CD4-positive, alpha-beta T cell (primary cell): ENCODE measurements at regions not wholly inside any gene's neighbourhood (a gene's known extent, or its start where the extent isn't known, plus 50 kb on each side); places are given as distances from the start of the nearest gene placed in this dataset.

Experiments used
- ATAC-seq: fragments of 200-7000 bp; cut with Tn5 transposase; one replicate; pipeline ENCODE4 v1.10.0; 2022; ENCODE audit warnings: mild to moderate bottlenecking; ENCODE audit not compliant: poor library complexity
- CTCF ChIA-PET: fragments of 350-600 bp; sonication (Branson Sonifier 250); formaldehyde crosslinking; loops from one replicate; lab custom pipeline; 2021; ENCODE audit warnings: antibody characterized with exemption, inconsistent platforms; lab: Charles Lee
- POLR2A ChIA-PET: fragments of 350-600 bp; sonication (Branson Sonifier 250); formaldehyde crosslinking; loops from one replicate; lab custom pipeline; 2021; ENCODE audit warnings: antibody characterized with exemption, inconsistent platforms; lab: Charles Lee
- DNase-seq, 14 experiments: peaks; one replicate each; pipeline ENCODE4 v3.0.0-alpha.2; 2013 to 2020; ENCODE audit warnings: mixed read lengths in 2 of 14
- H3K27ac ChIP-seq, 2 donors: one replicate each; pipeline versions ENCODE4 v1.5.1 to v1.7.0; 2013; ENCODE audit warnings: low read length in 2 of 2, low read depth in 1 of 2, mild to moderate bottlenecking in 1 of 2
- H3K27me3 ChIP-seq, 2 experiments: 1 replicate in 1 of 2; 2 replicates in 1 of 2; pipeline versions ENCODE4 v1.6.1 to v1.7.0; 2013; ENCODE audit warnings: low read length in 2 of 2, control low read depth in 1 of 2, mild to moderate bottlenecking in 1 of 2, moderate library complexity in 1 of 2; ENCODE audit not compliant: insufficient read depth in 2 of 2, control insufficient read depth in 1 of 2
- H3K36me3 ChIP-seq: one replicate; pipeline ENCODE4 v1.6.1; 2013; ENCODE audit warnings: low read length, control low read depth; ENCODE audit not compliant: insufficient read depth
- H3K4me1 ChIP-seq: one replicate; pipeline ENCODE4 v1.6.1; 2013; ENCODE audit warnings: low read length, control low read depth; ENCODE audit not compliant: insufficient read depth
- H3K4me3 ChIP-seq: one replicate; pipeline ENCODE4 v1.5.1; 2013; ENCODE audit warnings: mild to moderate bottlenecking, low read length, moderate library complexity
- H3K9me3 ChIP-seq, 2 experiments: 1 replicate in 1 of 2; 2 replicates in 1 of 2; pipeline versions ENCODE4 v1.6.1 to v1.7.0; 2013; ENCODE audit warnings: low read length in 2 of 2, mild to moderate bottlenecking in 2 of 2, control low read depth in 1 of 2, moderate library complexity in 1 of 2; ENCODE audit not compliant: control insufficient read depth in 1 of 2, insufficient read depth in 1 of 2
- H3K27ac Mint-ChIP-seq: one replicate; pipeline ENCODE4 v1.8.0; 2020; ENCODE audit warnings: mixed read lengths
- H3K27me3 Mint-ChIP-seq: one replicate; pipeline ENCODE4 v1.8.0; 2021; ENCODE audit warnings: mixed read lengths
- H3K36me3 Mint-ChIP-seq: one replicate; pipeline ENCODE4 v1.8.0; 2021; ENCODE audit warnings: low read depth, mixed read lengths
- H3K4me1 Mint-ChIP-seq: one replicate; pipeline ENCODE4 v1.8.0; 2021; ENCODE audit warnings: low read depth, mixed read lengths
- H3K4me3 Mint-ChIP-seq: one replicate; pipeline ENCODE4 v1.8.0; 2020; ENCODE audit warnings: mild to moderate bottlenecking, mixed read lengths
- H3K9me3 Mint-ChIP-seq: one replicate; pipeline ENCODE4 v1.8.0; 2020; ENCODE audit warnings: mixed read lengths
- CTCF ChIP-seq: fragments of 200-600 bp; IDR thresholded peaks from one replicate; pipeline ENCODE4 v1.8.0; 2022; ENCODE audit warnings: antibody characterized with exemption, mild to moderate bottlenecking
- intact Hi-C, 2 experiments: fragments of 100-400 bp; cut with DNase I in 1 of 2; cut with micrococcal nuclease in 1 of 2; formaldehyde crosslinking; loops; one replicate each; pipeline versions ENCODE4 v1.15.1 to v1.9.0; 2023 to 2025; cut with DNase I, micrococcal nuclease

- Histone ChIP-seq H3K27ac (no peak overlapping the region), H3K4me3 (no peak overlapping the region), H3K36me3 (no peaks in the 10 kb centered on the region), H3K4me1 (no peaks in the 10 kb centered on the region), H3K9me3 (no peaks in the 10 kb centered on the region), H3K27me3 (no peaks in the 10 kb centered on the region)
- H3K27ac Mint-ChIP-seq = no peak overlapping the region
- no peaks in the 10 kb centered on the region for H3K27me3 Mint-ChIP-seq
- ATAC-seq (no peak), DNase-seq (no peak)
- no peak overlapping the region for H3K4me3 Mint-ChIP-seq
- intact Hi-C loops = loop anchor here in 1 of 2 experiments (10.0 kb wide), 1 partner anchor 54 kb away; no protein-coding TSS in a partner anchor
- CTCF ChIA-PET = no interaction called here
- POLR2A ChIA-PET = no interaction called here
- H3K36me3 Mint-ChIP-seq = no peaks in the 10 kb centered on the region
- peaks cover 27% of the 10 kb centered on the region for H3K9me3 Mint-ChIP-seq
- no peaks in the 10 kb centered on the region for H3K4me1 Mint-ChIP-seq
- no peak for TF ChIP-seq CTCF
Measured at GRCh38 chr20:7330850-7331249, 563.4 kb downstream of the BMP2 start.

- Histone ChIP-seq H3K4me1 (no peaks in the 10 kb centered on the region), H3K36me3 (no peaks in the 10 kb centered on the region), H3K27ac (no peak overlapping the region), H3K4me3 (no peak overlapping the region), H3K9me3 (no peaks in the 10 kb centered on the region), H3K27me3 (no peaks in the 10 kb centered on the region)
- ATAC-seq (no peak), DNase-seq (no peak)
- Mint-ChIP-seq H3K27me3 (no peaks in the 10 kb centered on the region), H3K36me3 (no peaks in the 10 kb centered on the region), H3K9me3 (peaks cover 20% of the 10 kb centered on the region), H3K4me3 (no peak overlapping the region), H3K4me1 (no peaks in the 10 kb centered on the region), H3K27ac (no peak overlapping the region)
- intact Hi-C loops = loop anchor here in 1 of 2 experiments (10.0 kb wide), 1 partner anchor 53 kb away; no protein-coding TSS in a partner anchor
- no peak for TF ChIP-seq CTCF
- ChIA-PET POLR2A (no interaction called here), CTCF (no interaction called here)
Measured at GRCh38 chr20:7332169-7332568, 564.7 kb downstream of the BMP2 start.

GRCh38 chr20:7333841-7334240 lies 566.4 kb downstream of the BMP2 start:
- ATAC-seq (no peak), DNase-seq (no peak)
- ChIA-PET POLR2A (no interaction called here), CTCF (no interaction called here)
- Mint-ChIP-seq H3K27me3 (no peaks in the 10 kb centered on the region), H3K36me3 (no peaks in the 10 kb centered on the region), H3K4me3 (no peak overlapping the region), H3K27ac (no peak overlapping the region), H3K4me1 (no peaks in the 10 kb centered on the region), H3K9me3 (peaks cover 22% of the 10 kb centered on the region)
- no peaks in the 10 kb centered on the region for H3K27me3 ChIP-seq
- no peaks in the 10 kb centered on the region for H3K36me3 ChIP-seq
- no peak overlapping the region for H3K4me3 ChIP-seq
- no peaks in the 10 kb centered on the region for H3K4me1 ChIP-seq
- no peak overlapping the region for H3K27ac ChIP-seq
- no peak for TF ChIP-seq CTCF
- intact Hi-C loops = loop anchor here in 1 of 2 experiments (10.0 kb wide), 1 partner anchor 51 kb away; no protein-coding TSS in a partner anchor
- H3K9me3 ChIP-seq = no peaks in the 10 kb centered on the region
